ENCODE measurements at regions not wholly inside any gene's neighbourhood (a gene's known extent, or its start where the extent isn't known, plus 50 kb on each side); places are given as distances from the start of the nearest gene placed in this dataset.

GRCh38 chr2:153354377-153354776 is 124.2 kb downstream of the RPRM start:
- Histone ChIP-seq H3K9me3 (no peaks in the 10 kb centered on the region), H3K27me3 (no peaks in the 10 kb centered on the region), H3K27ac (no peak overlapping the region), H3K4me1 (no peaks in the 10 kb centered on the region), H3K36me3 (no peaks in the 10 kb centered on the region), H3K4me3 (no peak overlapping the region)
- intact Hi-C loops (cut with DNase I; ENCODE audit: low total_unique reads) = no loop called here
- DNase-seq = no peak
- no peak for TF ChIP-seq CTCF (IDR thresholded peaks at IDR 0.05)

GRCh38 chr2:153349603-153350002 is 129.0 kb downstream of the RPRM start:
- Histone ChIP-seq H3K4me3 (no peak overlapping the region), H3K9me3 (no peaks in the 10 kb centered on the region), H3K27me3 (no peaks in the 10 kb centered on the region), H3K36me3 (no peaks in the 10 kb centered on the region), H3K27ac (no peak overlapping the region), H3K4me1 (no peaks in the 10 kb centered on the region)
- intact Hi-C loops (cut with DNase I; ENCODE audit: low total_unique reads) = no loop called here
- TF ChIP-seq CTCF (IDR thresholded peaks at IDR 0.05) = no peak
- no peak for DNase-seq

- no peaks in the 10 kb centered on the region for H3K36me3 ChIP-seq
- no peak for DNase-seq
- no peaks in the 10 kb centered on the region for H3K27me3 ChIP-seq
- no peaks in the 10 kb centered on the region for H3K9me3 ChIP-seq
- intact Hi-C loops (cut with DNase I; ENCODE audit: low total_unique reads) = no loop called here
- no peak for TF ChIP-seq CTCF (IDR thresholded peaks at IDR 0.05)
- no peaks in the 10 kb centered on the region for H3K4me1 ChIP-seq
- H3K4me3 ChIP-seq = no peak overlapping the region
- H3K27ac ChIP-seq = no peak overlapping the region
These were observed 130.6 kb downstream of the RPRM start for GRCh38 chr2:153347818-153348495.

GRCh38 chr2:153320879-153321278 is 157.7 kb downstream of the RPRM start:
- no peak overlapping the region for H3K27ac ChIP-seq
- no peak overlapping the region for H3K4me3 ChIP-seq
- no peak for TF ChIP-seq CTCF (IDR thresholded peaks at IDR 0.05)
- intact Hi-C loops (cut with DNase I; ENCODE audit: low total_unique reads) = no loop called here
- H3K36me3 ChIP-seq = no peaks in the 10 kb centered on the region
- H3K27me3 ChIP-seq = no peaks in the 10 kb centered on the region
- no peaks in the 10 kb centered on the region for H3K9me3 ChIP-seq
- no peak for DNase-seq
- no peaks in the 10 kb centered on the region for H3K4me1 ChIP-seq

- intact Hi-C loops (cut with DNase I; ENCODE audit: low total_unique reads) = no loop called here
- no peak overlapping the region for H3K4me3 ChIP-seq
- H3K4me1 ChIP-seq = no peaks in the 10 kb centered on the region
- no peaks in the 10 kb centered on the region for H3K36me3 ChIP-seq
- no peak for TF ChIP-seq CTCF (IDR thresholded peaks at IDR 0.05)
- H3K27me3 ChIP-seq = no peaks in the 10 kb centered on the region
- DNase-seq = no peak
- no peak overlapping the region for H3K27ac ChIP-seq
- H3K9me3 ChIP-seq = no peaks in the 10 kb centered on the region
These were observed 167.1 kb downstream of the RPRM start for GRCh38 chr2:153311432-153311831.

GRCh38 chr2:153308466-153308865 is 170.1 kb downstream of the RPRM start:
- intact Hi-C loops (cut with DNase I; ENCODE audit: low total_unique reads) = no loop called here
- no peak for TF ChIP-seq CTCF (IDR thresholded peaks at IDR 0.05)
- no peaks in the 10 kb centered on the region for H3K27me3 ChIP-seq

More at GRCh38 chr2:153308466-153308865, 170.1 kb downstream of the RPRM start:
- H3K4me3 ChIP-seq = no peak overlapping the region
- no peak overlapping the region for H3K27ac ChIP-seq
- no peaks in the 10 kb centered on the region for H3K4me1 ChIP-seq
- DNase-seq = no peak
- no peaks in the 10 kb centered on the region for H3K9me3 ChIP-seq
- H3K36me3 ChIP-seq = no peaks in the 10 kb centered on the region
